ENCODE measurements at regions not wholly inside any gene's neighbourhood (a gene's known extent, or its start where the extent isn't known, plus 50 kb on each side); places are given as distances from the start of the nearest gene placed in this dataset.

DNA sequence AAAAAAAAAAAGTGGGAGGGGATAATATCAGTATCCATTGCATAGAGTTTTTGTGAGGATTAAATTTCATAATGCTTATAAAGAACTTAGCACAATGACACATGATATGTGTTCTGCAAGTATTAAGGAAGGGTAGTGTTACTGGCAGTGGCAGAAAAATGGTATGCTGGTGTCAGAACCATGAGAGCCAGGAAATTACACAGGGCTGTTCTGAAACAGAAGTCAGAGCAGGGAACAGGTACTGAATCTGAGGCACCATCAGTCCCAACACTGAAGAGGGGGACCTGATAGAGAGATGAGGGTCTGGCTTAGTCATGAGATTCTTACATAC is 601.1 kb upstream of the GRIA3 start:
- TF ChIP-seq, protein P1, sequence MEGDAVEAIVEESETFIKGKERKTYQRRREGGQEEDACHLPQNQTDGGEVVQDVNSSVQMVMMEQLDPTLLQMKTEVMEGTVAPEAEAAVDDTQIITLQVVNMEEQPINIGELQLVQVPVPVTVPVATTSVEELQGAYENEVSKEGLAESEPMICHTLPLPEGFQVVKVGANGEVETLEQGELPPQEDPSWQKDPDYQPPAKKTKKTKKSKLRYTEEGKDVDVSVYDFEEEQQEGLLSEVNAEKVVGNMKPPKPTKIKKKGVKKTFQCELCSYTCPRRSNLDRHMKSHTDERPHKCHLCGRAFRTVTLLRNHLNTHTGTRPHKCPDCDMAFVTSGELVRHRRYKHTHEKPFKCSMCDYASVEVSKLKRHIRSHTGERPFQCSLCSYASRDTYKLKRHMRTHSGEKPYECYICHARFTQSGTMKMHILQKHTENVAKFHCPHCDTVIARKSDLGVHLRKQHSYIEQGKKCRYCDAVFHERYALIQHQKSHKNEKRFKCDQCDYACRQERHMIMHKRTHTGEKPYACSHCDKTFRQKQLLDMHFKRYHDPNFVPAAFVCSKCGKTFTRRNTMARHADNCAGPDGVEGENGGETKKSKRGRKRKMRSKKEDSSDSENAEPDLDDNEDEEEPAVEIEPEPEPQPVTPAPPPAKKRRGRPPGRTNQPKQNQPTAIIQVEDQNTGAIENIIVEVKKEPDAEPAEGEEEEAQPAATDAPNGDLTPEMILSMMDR (IDR thresholded peaks at IDR 0.05; ENCODE audit: borderline replicate concordance, extremely low read depth, low read length, poor library complexity, severe bottlenecking) = no peak
- TF ChIP-seq EZH2 (IDR thresholded peaks at IDR 0.05; ENCODE audit: borderline replicate concordance, low read depth, low read length, severe bottlenecking) = no peak

All from DND-41 (cell line).